HL-60 (cell line): ENCODE measurements at regions not wholly inside any gene's neighbourhood (a gene's known extent, or its start where the extent isn't known, plus 50 kb on each side); places are given as distances from the start of the nearest gene placed in this dataset.

Experiments
- CTCF ChIP-seq: IDR thresholded peaks from one replicate; pipeline ENCODE4 v1.5.1; 2011; ENCODE audit warnings: low read length, control low read depth, inconsistent platforms; ENCODE audit not compliant: insufficient read depth
- GABPA ChIP-seq: IDR thresholded peaks from 2 replicates; pipeline ENCODE4 v1.6.1; 2012; ENCODE audit warnings: low read depth
- REST ChIP-seq: IDR thresholded peaks from 2 replicates; pipeline ENCODE4 v1.6.1; 2012; ENCODE audit warnings: low read depth; ENCODE audit not compliant: insufficient replicate concordance

- no peak for TF ChIP-seq CTCF
- TF ChIP-seq REST = no peak
- no peak for TF ChIP-seq GABPA
Measured at GRCh38 chr13:111856571-111856970, 210.4 kb upstream of the SOX1 start.
